ENCODE measurements at regions not wholly inside any gene's neighbourhood (a gene's known extent, or its start where the extent isn't known, plus 50 kb on each side); places are given as distances from the start of the nearest gene placed in this dataset.

DNA sequence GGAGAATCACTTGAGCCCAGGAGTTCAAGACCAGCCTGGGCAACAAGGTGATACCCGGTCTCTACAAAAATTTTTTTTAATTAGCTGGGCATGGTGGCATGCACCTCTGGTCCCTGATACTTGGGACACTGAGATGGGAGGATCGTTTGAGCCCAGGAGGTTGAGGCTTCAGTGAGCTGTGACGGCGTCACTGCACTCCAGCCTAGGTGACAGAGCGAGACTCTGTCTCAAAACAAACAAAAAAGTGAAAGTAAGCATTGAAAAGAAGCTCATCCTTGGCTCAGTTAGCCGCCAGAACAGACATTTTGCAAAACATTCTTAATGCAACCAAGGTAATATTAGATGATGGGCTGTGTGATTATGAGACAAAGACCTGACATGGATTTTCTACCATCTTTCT lies 223.3 kb upstream of the VCX3A start:
- DNase-seq (no peak), ATAC-seq (ENCODE audit: low read depth in 2 of 2) (no peak)
- Mint-ChIP-seq H3K4me1 (no peaks in the 10 kb centered on the region), H3K27ac (no peak overlapping the region), H3K27me3 (no peaks in the 10 kb centered on the region), H3K4me3 (no peak overlapping the region), H3K36me3 (no peaks in the 10 kb centered on the region), H3K9me3 (peaks cover 0 to 5% (median 0%) of the 10 kb centered on the region in 7 donors)

DNA sequence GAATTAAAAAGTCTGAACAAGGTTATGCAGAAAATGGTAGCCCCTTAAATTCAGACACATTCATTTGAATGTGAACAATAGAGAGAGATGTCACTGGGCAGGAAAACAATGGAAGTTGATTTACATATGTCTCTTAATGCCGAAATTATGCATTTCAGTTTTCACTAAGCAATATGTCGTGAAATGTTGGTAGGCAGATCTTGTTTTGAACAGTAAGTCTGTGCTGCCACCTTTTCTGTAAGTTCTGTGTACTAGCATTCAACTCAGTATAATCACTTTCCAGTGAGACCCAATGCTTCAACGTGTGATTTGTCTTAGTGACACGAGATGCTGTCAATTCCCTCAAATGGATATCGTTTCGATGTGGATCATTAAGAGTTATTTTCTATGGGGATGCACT lies 222.7 kb upstream of the VCX3A start:
- no peaks in the 10 kb centered on the region for H3K36me3 Mint-ChIP-seq
- no peak overlapping the region for H3K27ac Mint-ChIP-seq
- ATAC-seq (ENCODE audit: low read depth in 2 of 2) (no peak), DNase-seq (no peak)
- H3K4me1 Mint-ChIP-seq = no peaks in the 10 kb centered on the region
- H3K4me3 Mint-ChIP-seq = no peak overlapping the region
- H3K9me3 Mint-ChIP-seq = peaks cover 0 to 5% (median 0%) of the 10 kb centered on the region in 7 donors
- no peaks in the 10 kb centered on the region for H3K27me3 Mint-ChIP-seq

DNA sequence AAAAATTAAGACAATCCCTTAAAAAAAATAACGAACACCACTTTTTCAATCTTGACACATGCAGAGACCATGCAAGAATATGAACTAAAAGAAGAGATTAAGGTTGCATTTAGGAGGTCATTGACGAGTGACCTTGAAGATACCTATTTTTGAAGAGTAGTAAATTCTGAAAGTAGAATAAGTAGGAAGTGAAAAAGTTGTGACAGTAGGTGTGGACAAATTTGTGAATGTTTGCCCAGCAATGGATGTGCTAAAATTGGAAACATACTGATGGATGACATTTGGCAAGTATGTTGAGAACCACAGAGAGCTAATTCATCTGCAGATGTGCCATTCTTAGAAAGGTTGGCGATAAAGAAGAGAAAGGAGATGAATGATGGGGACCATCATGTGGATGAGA lies 213.7 kb upstream of the VCX3A start:
- DNase-seq = no peak
- ATAC-seq (ENCODE audit: low read depth in 2 of 2) = no peak
- peaks cover 0 to 3% (median 0%) of the 10 kb centered on the region in 7 donors for H3K9me3 Mint-ChIP-seq
- H3K4me1 Mint-ChIP-seq = peaks cover 0 to 4% (median 4%) of the 10 kb centered on the region in 3 donors
- no peak overlapping the region for H3K27ac Mint-ChIP-seq
- peaks cover 0 to 6% (median 0%) of the 10 kb centered on the region in 3 donors for H3K27me3 Mint-ChIP-seq
- H3K4me3 Mint-ChIP-seq = no peak overlapping the region
- no peaks in the 10 kb centered on the region for H3K36me3 Mint-ChIP-seq

DNA sequence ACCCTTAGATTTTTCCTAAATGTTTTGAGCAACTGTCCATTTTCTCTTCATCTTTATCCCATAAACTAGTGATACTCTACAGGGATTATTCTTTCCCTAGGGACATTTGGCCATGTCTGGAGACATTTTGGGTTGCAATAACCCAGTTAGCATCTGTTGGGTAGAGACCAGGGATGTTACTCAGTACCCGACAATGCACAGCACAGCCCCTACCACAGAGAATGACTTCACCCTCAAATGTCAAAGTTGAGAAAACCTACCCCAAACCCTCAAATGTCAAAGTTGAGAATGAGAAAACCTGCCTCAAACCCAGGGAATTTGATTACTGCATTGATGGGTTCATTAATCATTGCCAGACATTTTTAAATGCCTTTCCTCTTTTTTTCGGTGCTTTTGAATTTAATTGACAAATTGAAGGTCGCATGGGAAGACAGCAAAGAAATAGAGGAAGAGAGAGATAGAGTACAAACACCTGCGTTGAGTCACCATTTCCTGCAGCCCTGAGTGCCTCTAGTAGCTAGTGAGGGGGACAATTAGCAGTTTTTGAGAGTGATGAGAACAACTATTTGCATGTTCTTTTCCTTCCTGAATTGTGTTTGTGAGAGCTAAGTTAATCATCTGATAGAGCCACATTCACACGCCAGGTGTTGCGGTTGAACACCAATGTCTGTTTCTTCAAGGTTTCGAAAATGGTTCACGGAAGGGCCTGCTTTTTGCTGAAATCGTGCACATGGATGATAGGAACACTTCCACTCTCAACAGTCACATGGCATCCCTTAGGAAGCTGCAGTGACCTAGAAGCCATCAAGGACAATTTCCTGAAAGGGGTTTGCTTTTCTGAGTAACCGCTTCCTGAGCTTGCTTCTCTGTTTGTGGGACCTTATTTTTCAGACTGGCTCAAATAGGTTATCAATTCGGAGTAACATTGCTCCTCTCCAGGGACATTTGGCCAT lies 203.9 kb upstream of the VCX3A start:
- peaks cover 0 to 4% (median 3%) of the 10 kb centered on the region in 7 donors for H3K9me3 Mint-ChIP-seq
- peaks cover 15 to 28% (median 16%) of the 10 kb centered on the region in 3 donors for H3K4me1 Mint-ChIP-seq
- ATAC-seq (ENCODE audit: low read depth in 2 of 2) (peak; percentile 95 to 97), DNase-seq (peak; percentile 74)
- peak overlapping the region in 7 of 8 donors; percentile 8 to 61 (median 41) for H3K4me3 Mint-ChIP-seq
- peak overlapping the region in 5 of 6 donors; percentile 73 to 95 (median 81) for H3K27ac Mint-ChIP-seq
- H3K27me3 Mint-ChIP-seq = no peaks in the 10 kb centered on the region
- H3K36me3 Mint-ChIP-seq = peaks cover 0 to 5% of the 10 kb centered on the region in 2 donors

DNA sequence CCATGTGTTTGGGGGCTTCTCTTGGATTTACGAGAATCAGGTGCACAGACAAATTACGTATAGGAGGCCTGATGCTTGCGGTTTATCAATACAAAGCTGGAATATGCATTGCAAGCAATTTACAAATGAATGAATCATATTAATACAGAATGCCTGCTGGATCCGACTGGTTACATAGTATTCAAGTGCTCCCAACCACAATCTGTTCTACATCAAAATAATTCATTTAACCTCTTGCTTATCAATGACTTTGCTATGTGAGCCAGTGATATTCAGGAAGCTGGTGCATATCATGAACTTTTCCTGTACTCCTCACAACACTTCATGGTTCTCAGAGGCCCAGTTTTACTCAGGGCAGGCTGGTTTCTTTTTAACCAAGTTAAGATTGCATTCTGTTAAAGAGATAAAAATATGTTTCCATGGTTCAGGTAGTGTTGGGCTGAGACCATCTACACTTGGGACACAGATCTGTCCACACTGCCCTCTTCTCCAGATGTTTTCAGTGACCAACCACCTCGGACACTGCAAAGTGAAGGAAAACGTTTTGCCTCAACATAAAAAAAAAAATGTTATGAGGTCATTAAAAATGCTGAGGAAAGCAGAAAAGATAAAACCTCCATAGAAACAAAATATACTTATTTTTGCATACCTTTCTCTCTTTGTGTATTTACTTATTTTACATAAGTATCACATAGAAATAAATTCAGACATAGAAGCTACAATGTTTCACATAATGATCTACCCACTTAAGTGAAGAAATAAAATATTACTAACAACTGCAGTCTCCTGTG lies 200.1 kb upstream of the VCX3A start:
- ATAC-seq (ENCODE audit: low read depth in 2 of 2) (no peak), DNase-seq (no peak)
- H3K9me3 Mint-ChIP-seq = peaks cover 0 to 7% (median 3%) of the 10 kb centered on the region in 7 donors
- H3K4me3 Mint-ChIP-seq = no peak overlapping the region
- peaks cover 0 to 11% (median 10%) of the 10 kb centered on the region in 3 donors for H3K27me3 Mint-ChIP-seq
- peaks cover 16 to 33% (median 27%) of the 10 kb centered on the region in 3 donors for H3K4me1 Mint-ChIP-seq
- peaks cover 9 to 10% of the 10 kb centered on the region in 2 donors for H3K36me3 Mint-ChIP-seq
- no peak overlapping the region for H3K27ac Mint-ChIP-seq

DNA sequence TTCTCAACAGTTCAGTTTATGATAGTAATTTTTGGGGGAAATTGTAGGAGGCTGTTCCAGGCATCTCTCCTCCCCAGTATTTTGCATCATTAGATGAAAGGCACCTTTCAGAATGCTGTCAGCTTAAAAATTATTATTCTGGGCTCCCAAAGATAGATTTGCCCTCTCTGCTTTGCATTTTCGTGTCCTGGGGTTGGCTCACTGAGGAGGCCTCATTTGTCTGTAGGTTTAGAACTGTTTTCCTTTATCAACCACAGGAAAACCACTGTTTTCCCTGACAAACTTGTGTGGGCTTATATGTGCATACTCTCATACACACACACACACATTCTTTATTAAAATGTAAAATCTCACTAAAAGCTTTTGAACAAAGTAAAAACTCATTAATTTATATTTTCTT lies 197.2 kb upstream of the VCX3A start:
- no peak for ATAC-seq (ENCODE audit: low read depth in 2 of 2)
- Mint-ChIP-seq H3K27ac (no peak overlapping the region), H3K36me3 (peaks cover 9 to 10% of the 10 kb centered on the region in 2 donors), H3K4me3 (no peak overlapping the region), H3K4me1 (peaks cover 2 to 15% (median 11%) of the 10 kb centered on the region in 3 donors), H3K9me3 (peaks cover 2 to 12% (median 8%) of the 10 kb centered on the region in 7 donors), H3K27me3 (peaks cover 0 to 18% (median 11%) of the 10 kb centered on the region in 3 donors)
- DNase-seq = no peak

DNA sequence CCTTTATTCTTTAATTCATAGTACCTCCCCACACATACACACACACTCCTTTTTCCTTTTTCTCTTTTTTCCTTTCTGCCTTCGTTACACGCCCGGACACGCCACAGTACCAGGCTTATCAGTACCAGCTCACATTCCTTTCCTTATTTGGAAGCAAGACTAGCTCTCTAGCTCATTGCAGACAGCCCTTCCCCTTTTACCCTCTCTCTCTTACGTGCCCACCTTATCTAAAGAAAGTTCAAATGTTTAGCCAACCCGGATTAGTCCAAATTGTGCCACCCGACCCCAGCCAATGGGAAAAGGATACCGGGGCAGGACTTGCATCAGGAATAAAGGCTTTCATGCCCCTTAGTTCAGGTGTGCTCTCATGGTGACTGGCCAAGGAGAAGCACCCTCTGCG lies 194.7 kb upstream of the VCX3A start:
- no peak for ATAC-seq (ENCODE audit: low read depth in 2 of 2)
- no peak for DNase-seq
- Mint-ChIP-seq H3K4me3 (no peak overlapping the region), H3K27me3 (peaks cover 0 to 18% (median 11%) of the 10 kb centered on the region in 3 donors), H3K4me1 (peaks cover 0 to 12% (median 10%) of the 10 kb centered on the region in 3 donors), H3K36me3 (peaks cover 4 to 10% of the 10 kb centered on the region in 2 donors), H3K27ac (peak overlapping the region in 1 of 6 donors; percentile 27), H3K9me3 (peaks cover 2 to 17% (median 9%) of the 10 kb centered on the region in 7 donors)

DNA sequence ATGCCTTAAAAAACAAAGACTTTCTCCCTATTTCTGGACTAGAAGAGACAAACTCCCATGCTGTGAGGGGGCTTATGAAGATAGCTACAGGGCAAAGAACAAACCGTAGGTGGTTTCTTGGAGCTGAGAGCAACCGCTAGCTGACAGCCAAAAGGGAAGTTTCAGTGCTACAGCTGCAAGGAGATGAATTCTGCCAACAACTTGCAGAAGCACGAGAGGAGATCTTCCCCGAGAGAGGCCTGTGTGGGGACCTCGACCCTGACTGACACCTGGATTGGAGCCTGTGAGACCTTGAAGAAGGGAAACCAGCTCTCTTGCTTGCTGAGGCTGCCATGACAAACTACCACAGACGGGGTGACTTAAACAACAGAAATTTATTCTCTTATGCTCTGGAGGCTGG lies 183.8 kb upstream of the VCX3A start:
- H3K4me1 Mint-ChIP-seq = no peaks in the 10 kb centered on the region
- no peak for DNase-seq
- no peak overlapping the region for H3K4me3 Mint-ChIP-seq
- H3K9me3 Mint-ChIP-seq = peaks cover 0 to 8% (median 0%) of the 10 kb centered on the region in 7 donors
- no peak overlapping the region for H3K27ac Mint-ChIP-seq
- no peaks in the 10 kb centered on the region for H3K27me3 Mint-ChIP-seq
- no peak for ATAC-seq (ENCODE audit: low read depth in 2 of 2)
- peaks cover 0 to 4% of the 10 kb centered on the region in 2 donors for H3K36me3 Mint-ChIP-seq

DNA sequence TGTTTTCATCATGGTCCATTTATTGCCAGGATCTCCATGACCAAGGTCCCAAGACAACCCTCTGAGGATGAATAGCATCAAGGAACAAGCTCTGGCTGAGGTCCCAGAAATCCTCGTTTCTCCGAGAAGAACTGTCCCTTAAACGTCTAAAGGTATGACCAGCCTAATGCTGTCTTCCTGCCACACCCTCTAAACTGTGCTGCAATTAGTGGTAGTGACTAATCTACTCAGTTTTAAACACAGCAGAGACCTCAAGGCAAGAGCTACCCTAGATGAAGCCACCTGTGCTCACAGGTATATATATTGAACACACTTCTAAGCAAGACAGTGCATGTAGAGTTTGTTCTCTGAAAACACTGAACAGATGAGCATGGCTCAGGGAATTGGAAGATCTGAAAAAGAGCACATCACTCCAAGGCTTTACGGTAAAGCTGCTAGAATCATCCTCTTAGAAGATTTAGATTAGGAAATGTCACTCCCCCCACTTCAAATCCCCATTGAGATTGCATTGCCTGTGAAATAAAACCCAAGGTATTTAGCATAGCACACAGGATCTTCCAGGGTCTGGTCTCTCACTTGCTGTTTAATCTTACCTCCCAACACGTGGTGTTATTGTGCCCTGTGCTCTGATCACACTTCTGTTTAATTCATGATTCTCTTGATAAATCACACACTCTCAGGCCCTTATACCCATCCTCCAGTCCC lies 173.9 kb upstream of the VCX3A start:
- H3K9me3 Mint-ChIP-seq = no peaks in the 10 kb centered on the region
- H3K27ac Mint-ChIP-seq = peak overlapping the region in 1 of 6 donors; percentile 21
- DNase-seq (no peak), ATAC-seq (ENCODE audit: low read depth in 2 of 2) (no peak)
- H3K4me3 Mint-ChIP-seq = no peak overlapping the region
- no peaks in the 10 kb centered on the region for H3K27me3 Mint-ChIP-seq
- no peaks in the 10 kb centered on the region for H3K36me3 Mint-ChIP-seq
- H3K4me1 Mint-ChIP-seq = no peaks in the 10 kb centered on the region

DNA sequence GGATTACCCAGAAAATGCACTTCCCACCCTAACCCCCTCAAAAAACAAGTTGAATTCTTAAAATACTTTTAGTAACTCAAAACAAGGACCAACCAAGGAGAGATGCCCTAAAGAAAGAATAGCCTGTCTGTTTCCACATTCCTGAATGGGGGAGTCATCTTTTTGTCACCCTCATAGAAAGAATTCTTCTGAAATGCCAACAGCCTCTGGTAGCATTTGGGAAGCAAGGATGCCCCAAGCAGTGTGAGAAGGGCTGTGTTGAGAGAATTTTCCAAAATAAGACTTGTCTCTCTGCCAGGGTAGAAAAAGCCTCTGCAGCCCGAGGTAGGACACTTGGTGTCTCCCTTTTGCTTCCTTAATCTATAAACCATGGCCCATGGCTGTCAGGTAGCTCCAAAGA lies 173.1 kb upstream of the VCX3A start:
- no peak overlapping the region for H3K27ac Mint-ChIP-seq
- DNase-seq = no peak
- no peak overlapping the region for H3K4me3 Mint-ChIP-seq
- H3K27me3 Mint-ChIP-seq = no peaks in the 10 kb centered on the region
- H3K9me3 Mint-ChIP-seq = no peaks in the 10 kb centered on the region
- H3K36me3 Mint-ChIP-seq = no peaks in the 10 kb centered on the region
- H3K4me1 Mint-ChIP-seq = no peaks in the 10 kb centered on the region
- ATAC-seq (ENCODE audit: low read depth in 2 of 2) = no peak

DNA sequence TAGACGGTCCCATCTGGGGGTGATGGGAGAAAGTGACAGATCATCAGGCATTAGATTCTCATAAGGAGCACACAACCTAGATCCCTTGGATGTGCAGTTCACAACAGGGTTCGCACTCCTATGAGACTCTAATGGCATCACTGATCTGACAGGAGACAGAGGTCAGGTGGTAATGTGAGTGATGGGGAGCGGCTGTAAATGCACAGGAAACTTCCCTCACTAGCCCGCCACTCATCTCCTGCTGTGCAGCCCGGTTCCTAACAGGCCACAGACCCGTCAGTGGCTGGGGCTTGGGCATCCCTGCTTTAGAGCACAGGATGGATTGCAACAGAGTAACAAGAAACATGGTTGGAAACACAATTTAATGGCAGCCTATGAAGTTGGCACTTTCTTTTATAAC lies 172.6 kb upstream of the VCX3A start:
- H3K4me1 Mint-ChIP-seq = no peaks in the 10 kb centered on the region
- no peak for DNase-seq
- no peak for ATAC-seq (ENCODE audit: low read depth in 2 of 2)
- H3K27ac Mint-ChIP-seq = no peak overlapping the region
- no peaks in the 10 kb centered on the region for H3K9me3 Mint-ChIP-seq
- H3K4me3 Mint-ChIP-seq = no peak overlapping the region
- no peaks in the 10 kb centered on the region for H3K36me3 Mint-ChIP-seq
- no peaks in the 10 kb centered on the region for H3K27me3 Mint-ChIP-seq

DNA sequence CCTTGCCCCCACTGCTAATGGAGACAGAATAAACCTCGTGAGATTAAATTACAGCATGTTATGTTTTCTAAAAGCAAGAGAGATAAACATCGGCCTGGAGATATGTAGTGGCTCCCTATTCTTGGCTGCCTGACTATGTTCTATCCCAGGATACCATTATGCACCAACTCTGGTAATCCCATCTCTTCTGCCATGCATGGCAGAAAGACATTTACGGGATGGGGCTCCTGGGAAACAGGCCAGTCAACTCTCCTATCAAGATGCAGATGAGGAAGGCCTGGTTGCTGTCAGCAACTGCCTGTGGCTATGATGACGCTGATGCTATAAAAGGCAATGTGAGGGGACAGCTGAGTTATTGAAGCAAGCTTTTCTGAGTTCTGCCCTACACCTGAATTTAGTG lies 166.2 kb upstream of the VCX3A start:
- DNase-seq (no peak), ATAC-seq (ENCODE audit: low read depth in 2 of 2) (no peak)
- H3K4me3 Mint-ChIP-seq = no peak overlapping the region
- no peaks in the 10 kb centered on the region for H3K9me3 Mint-ChIP-seq
- H3K27me3 Mint-ChIP-seq = no peaks in the 10 kb centered on the region
- H3K27ac Mint-ChIP-seq = no peak overlapping the region
- H3K4me1 Mint-ChIP-seq = no peaks in the 10 kb centered on the region
- no peaks in the 10 kb centered on the region for H3K36me3 Mint-ChIP-seq

DNA sequence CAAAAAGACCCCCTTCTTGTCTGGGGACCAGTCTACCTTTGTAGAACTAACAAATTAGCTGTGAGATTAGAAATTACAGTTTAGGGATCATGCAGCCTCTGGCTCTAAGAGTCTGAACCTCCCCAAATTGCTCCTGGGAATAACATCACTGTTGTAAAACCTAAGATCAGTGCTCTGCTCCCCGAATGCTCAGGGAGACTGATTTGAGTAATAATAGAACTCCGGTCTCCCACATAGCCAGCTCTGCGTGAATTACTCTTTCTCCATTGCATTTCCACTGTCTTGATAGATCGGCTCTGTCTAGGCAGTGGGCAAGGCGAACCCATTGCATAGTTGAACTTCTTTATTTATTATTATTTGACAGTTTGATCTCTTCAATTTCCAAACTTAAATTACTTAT lies 160.8 kb upstream of the VCX3A start:
- Mint-ChIP-seq H3K4me1 (no peaks in the 10 kb centered on the region), H3K27me3 (peaks cover 0 to 8% (median 5%) of the 10 kb centered on the region in 3 donors), H3K4me3 (no peak overlapping the region), H3K36me3 (no peaks in the 10 kb centered on the region), H3K9me3 (peaks cover 0 to 3% (median 0%) of the 10 kb centered on the region in 7 donors), H3K27ac (no peak overlapping the region)
- ATAC-seq (ENCODE audit: low read depth in 2 of 2) = no peak
- DNase-seq = no peak

All from naive B cell (primary cell).